HG03103 (cell line): ENCODE measurements at regions not wholly inside any gene's neighbourhood (a gene's known extent, or its start where the extent isn't known, plus 50 kb on each side); places are given as distances from the start of the nearest gene placed in this dataset.

Source experiments
- ATAC-seq: cut with Tn5 transposase; IDR thresholded peaks from one replicate; pipeline ENCODE4 v1.9.1; 2021; ENCODE audit warnings: low read depth; ENCODE audit not compliant: unreplicated experiment

DNA sequence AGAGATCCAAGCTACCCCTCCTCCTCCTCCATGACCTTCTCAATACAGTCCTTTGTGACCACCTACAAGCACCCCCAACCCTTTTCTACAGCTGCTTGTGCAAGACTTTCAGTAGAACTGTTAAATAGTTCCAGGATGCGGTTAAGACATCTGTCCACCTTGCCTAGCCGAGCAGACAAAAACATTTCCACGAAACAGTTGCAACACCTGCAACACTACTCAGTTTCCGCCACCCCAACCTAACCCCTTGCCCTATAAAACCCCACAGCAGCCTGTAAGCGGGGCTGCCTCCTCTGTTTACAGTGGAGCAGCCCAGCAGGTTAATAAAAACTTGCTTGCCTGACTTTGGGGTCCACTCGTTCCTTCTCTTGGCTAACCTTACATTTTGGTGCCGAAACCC is 1803.5 kb upstream of the CDH6 start:
- no peak for ATAC-seq

DNA sequence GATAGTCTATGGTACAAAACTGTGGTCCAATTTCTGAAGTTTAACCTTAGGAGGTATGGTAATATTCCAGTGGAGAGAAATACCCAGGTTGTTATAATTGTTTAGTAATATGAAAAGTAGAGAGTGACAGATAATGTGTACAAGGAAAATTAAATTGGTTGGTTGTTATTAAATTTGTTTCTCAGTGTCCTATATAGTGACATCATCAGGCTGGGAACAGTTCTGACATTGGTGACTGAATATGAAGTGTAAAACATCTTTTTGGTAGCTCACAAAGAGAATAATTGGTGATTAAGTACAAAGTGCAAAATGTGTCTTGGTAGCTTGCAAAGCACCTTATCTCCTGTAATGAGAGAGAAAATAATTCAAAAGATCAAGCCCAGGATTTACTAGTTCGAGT is 1806.1 kb upstream of the CDH6 start:
- ATAC-seq: no peak

DNA sequence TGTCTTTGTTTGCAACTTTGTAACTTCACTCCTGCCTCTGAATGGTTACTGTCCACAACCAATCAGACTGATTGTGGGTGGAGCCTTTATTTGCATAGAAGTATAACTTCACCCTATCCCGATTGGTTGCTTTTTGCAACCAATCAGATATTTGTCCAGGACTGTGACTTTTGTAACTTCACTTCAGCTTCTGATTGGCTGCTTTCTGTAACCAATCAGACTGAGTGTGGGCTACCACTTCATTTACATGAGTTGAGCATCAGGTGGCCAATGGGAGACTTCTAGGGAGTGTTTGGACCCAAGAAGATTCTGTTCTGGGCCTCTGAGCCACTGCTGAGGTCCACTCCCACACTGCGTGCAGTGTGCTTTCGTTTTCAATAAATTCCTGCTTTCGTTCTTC is 1810.7 kb upstream of the CDH6 start:
- ATAC-seq: no peak

DNA sequence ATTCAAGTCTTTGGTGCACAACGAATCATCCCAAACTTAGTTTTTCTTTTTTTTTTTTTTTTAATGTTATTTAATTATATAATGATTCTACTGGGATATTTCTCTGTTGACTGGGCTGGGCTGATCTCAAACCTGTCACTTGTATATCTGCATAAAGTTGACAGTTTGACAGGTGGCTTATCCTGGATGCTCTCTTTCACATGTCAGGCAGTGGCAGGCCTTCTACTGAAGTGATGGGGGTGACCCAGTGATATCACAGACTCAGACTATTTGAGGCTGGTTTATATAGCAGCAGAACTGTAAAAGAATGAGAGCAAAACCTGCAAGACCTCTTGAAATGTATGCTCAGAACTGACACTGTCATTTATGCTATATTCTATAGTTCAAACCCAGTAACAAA is 1813.5 kb upstream of the CDH6 start:
- no peak for ATAC-seq

DNA sequence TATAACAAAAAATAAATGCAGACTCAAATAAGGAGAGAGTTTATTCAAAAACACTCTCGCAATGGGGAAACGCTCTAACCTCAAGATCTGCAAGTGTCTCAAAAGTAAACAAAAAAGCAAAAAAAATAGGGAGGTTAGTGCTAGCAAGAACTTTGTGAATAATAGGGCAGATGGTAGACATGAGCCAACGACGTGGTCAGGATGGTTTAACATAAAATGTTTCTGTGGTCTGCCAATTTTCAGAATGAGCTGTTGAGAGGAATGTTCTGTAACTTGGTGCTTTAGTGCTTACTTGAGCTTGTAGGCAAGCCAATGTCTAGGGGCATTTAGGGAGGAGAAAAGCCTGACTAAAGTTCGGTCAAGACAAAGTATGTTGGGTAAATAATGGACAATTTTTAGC is 1813.9 kb upstream of the CDH6 start:
- ATAC-seq: no peak

DNA sequence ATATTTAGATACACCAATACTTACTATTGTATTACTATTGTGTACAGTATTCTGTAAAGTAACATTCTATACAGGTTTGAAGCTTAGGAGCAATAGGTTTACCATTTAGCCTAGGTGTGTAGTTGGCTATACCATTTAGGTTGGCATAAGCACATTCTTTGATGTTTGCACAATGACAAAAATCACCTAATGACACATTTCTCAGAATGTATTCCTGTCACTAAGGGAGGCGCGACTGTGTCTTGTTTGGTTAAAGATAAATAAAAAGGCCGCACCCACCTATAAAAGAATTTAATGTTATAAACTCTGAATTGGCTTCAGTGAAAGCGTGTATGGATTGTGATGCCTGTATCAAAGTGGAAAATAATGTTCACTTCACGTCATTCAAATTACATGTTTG is 1815.4 kb upstream of the CDH6 start:
- ATAC-seq: no peak

DNA sequence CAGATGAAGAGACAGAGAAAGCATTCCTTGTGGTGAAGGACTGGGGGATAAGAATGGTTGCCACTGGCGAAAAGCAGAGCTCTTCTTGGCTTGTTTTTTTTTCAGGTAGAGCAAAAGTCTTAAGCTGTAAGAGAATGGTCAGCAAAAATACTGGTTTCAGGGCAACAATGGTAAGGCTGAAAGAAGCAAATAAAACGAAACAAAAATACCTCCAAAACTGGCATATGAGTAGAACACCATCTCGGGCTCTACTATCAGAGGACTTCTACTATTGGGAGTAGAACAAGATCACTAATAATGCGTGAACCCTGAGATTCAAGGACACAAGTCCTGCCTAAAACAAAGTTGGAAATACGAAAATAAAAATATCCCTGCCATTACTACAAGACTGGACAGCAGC is 1823.2 kb upstream of the CDH6 start:
- ATAC-seq: no peak

DNA sequence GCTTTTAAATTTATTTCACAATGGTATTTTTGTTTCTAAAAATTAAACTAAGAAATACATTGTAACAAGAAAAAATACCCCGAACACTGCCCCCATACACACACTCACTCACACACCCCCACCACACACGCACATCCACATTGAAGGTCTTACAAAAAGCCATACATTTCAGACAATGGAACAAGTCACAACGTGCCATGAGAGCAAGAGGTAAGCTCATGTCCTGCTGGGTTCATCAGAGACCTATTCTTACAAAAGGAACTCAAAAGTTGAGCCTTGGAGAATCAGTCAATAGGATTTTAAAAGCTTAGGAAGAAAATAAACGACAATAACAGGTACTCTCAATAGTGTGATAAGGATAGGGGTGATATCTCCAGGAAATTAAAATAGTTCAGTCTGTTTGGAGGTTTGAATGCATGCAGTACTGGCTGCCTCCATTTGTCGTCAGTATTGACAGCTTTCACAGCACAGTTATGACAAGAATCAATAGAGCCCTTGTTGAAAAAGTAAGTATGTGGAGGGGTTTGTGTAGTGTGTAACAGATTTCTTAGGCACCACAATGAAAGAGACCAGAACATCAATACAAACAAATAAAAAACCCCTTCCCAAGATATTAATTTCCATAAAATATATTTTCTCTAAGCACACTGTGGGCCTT is 1826.2 kb upstream of the CDH6 start:
- no peak for ATAC-seq

DNA sequence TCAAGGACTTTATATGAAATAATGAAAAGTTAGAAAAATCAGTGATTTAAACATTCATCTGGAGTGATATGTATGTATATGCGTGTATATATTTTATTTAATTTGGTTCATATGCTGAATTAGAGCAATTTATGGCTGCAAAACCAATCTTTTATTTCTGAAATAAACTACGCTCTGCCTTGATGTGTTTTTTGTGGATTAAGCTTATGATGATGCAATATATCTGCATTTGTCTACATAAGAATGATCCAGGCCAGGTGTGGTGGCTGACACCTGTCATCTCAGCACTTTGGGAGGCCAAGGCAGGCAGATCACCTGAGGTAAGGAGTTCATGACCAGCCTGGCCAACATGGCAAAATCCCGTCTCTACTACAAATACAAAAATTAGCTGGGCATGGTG is 1842.3 kb upstream of the CDH6 start:
- ATAC-seq: no peak

DNA sequence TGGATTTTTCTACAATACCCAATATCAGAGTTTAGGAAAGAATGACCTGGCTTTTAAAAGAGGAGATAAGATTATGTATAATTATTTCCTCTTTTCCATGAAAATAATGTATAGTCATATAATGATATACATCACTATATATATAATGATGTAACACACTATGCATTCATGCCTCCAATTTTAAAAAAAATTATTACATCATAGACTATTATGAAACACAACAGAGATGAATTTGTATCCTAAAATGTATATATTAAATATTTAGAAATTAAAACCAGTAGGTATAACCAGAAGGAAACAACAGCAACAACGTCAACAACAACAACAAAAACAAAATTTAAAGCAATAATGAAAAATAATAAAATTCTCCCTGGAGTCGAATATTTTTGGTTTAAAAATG is 1856.5 kb upstream of the CDH6 start:
- ATAC-seq: no peak

DNA sequence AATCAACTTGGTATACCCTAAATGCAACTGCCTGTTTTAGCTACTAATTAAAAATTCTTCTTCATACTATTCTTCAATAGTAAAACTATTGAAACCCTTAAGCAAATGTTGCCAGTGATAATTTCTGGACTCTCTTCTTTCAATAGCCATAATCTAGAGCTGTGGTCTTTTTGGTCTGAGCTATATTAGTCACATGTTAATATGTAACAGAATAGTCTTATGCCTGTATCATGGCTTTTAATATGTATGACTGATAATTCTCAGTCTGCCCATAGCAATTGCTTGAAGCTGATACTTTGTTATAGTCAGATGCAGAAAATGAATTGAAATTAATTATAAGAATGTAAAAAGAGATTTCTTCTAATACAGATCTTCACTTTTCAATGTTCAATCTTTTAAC is 1871.9 kb upstream of the CDH6 start:
- ATAC-seq: no peak

DNA sequence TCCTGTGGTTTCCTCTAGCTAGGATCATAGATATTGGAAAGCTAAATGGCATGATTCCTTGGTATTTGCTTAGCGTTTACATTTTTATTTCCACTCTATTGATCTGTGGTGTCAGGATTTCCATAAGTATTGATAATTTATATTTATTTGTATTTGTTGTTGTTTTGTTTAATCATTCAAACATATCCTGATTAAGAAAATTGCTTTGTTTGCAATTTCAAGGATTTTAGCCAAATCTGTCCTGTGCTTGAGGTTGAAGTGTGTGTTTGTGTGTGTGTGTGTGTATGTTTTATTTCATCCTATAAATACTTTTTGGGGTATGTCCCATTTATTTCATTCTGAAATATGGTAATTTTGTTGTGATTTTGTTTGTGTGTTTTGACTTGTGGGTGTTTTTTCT is 1884.1 kb upstream of the CDH6 start:
- ATAC-seq: no peak

DNA sequence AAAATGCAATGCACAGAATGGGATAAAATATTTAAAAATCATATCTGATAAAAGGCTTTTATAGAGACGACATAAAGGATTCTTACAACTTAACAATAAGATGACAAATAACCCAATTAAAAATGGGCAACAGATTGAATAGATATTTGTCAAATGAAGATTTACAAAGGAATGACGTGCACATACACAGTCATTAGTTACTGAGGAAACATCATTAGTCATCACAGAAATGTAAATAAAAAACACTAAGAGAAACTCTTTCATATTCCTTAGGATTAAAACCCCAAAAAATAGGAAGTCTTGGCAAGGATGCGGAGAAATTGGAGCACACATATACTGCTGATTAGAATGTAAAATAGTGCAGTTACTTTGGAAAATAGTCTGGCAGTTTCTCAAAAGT is 1886.0 kb upstream of the CDH6 start:
- no peak for ATAC-seq

DNA sequence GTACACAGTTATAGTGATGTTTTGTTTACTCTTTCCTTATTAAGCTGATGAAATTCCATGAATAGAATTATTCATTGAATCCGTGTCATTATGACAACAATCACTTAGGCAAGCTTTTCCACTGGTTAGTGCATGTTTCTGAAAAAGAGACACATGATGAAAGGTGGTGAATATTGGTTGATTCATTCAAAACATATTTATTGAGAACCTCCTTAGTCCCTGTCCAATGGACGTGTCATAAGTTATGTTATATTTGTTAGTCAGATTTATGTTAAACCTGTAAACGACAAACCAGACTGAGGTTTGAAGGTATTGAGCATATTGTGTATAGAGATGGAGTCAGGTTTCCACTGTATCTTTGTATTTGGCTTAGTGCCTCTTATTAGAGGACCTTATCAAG is 1888.9 kb upstream of the CDH6 start:
- no peak for ATAC-seq

DNA sequence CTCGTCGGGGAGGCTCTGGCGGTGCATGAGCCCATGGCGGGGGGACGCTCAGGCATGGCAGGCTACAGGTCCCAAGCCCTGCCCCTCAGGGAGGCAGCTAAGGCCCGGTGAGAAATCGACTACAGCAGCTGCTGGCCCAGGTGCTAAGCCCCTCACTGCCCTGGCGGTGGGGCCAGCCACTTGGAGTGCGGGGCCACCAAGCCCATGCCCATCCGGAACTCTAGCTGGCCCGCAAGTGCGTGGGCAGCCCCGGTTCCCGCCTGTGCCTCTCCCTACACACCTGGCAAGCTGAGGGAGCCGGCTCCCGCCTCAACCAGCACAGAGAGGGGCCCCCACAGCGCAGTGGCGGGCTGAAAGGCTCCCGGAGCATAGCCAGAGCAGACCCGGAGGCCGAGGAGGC is 1896.9 kb upstream of the CDH6 start:
- no peak for ATAC-seq

DNA sequence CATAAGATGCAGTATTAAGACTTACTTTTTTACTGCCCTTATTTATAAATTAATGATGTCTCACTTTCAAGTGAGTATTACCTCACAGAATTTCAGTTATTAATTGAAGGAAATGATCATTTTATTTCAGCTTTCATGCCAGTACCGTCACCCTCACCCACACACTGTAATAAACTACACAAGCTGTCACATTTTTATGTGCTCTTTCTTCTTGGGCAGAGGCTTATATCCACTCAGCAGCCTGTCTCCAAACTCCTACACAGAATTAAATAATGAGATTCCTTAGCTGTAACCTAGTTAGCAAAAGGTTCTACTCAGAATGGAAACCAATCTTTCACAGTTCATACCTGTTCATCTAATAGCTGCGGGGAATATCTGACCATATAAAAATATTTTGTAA is 1915.8 kb upstream of the CDH6 start:
- ATAC-seq: no peak

DNA sequence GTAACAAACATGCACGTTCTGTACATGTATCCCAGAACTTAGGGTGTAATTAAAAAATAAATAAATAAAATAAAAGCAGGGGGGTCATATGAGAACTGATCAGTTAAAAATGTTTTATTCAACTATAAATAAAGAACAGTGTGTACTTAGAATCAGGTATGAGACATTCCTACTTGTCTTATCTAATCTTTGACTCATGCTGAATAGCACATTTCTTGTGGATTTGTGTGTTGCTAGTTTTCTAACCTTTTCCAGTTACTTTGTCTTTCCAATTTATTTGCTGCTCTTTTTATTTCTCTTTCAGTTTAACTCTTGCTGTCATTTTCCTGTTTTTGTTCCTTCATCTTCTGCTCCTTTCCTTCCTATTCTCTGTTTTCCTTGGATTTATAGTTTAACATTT is 1917.1 kb upstream of the CDH6 start:
- no peak for ATAC-seq

DNA sequence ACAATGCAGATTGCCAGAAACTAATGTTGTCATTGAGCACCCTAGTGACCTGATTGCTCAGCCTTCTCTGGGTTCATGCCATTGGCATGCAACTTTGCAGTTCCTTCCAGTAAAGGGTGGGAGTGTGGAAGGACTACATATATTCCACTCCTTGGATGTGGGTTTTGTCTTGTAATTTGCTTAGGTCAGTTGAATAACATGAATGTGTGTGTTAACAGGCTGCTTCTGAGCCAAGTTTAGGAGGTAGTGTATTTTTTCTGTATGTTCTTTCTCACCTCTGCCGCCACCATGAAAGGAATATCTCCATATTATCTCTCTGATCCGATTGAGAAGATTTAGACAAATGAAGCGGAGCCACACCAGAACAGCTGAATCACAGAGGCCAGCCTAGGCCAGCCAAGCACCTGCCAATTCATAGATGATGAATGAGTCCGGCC is 1929.6 kb upstream of the CDH6 start:
- no peak for ATAC-seq

DNA sequence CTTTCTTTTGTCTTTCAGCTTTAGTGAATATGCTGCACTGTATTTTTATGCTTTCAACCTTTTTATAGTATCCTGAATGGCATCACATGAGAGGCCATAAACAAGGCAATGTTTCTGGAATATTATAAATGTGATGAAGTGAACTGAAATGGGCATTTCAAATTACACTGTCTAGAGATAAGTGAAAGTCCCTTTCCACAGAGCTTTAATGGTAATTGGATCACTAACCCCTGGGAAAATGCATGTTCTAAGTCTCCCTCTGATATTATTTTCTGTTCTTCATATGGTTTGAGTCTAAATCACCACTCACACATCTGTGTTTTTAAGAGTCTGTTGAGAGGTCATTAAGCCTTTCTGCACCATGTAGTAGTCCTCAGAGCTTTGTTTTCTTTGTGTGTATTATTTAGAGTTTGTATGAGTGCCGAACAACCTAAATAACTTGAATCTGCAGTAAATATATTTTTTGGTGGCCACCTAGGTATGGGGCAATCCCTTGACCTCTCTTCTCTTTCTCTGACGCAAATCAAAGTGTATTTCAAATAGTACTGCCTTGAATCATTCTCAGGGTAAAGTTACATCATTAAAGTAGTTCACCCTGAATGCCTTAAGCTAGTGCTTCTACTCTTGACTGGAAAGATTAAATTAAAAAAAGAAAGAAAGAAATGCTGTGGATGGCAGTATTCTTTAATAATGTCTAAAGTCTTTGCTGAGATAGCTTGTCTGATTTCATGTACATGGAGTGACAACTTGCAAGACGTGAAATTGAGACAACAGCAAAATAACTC is 1931.0 kb upstream of the CDH6 start:
- ATAC-seq: no peak

DNA sequence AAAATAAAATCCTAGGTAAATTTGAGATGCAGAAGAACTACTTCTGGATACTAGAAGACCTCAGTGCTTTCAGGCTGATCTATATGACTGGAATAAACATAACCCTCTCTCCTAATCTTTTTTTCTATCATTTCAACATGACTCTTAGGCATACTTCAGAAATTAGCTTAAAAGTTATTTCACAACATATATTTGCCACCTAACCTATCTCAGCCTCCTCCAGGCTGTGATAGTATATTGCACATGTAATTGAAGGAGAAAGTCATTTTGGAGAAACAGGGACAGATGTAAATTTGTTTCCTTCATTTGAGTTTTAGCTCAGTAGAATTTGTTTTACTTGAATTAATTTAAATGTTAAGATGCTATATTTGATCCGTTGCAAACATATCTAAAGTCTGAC is 1932.3 kb upstream of the CDH6 start:
- no peak for ATAC-seq

DNA sequence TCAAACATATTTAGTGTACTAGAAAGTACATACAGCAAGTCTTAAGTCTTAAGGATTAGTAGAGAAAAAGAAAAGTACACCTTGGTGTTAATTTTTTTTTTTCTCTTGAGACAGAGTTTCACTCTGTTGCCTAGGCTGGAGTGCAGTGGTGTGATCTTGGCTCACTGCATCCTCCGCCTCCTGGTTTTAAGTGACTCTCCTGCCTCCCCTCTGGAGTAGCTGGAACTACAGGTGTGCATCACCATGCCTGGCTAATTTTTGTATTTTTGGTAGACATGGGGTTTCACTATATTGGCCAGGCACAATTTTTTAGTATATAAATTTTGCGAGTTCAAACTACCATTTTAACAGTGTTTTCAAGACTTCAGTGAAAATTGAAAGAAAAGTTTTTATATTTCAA is 1941.1 kb upstream of the CDH6 start:
- no peak for ATAC-seq

DNA sequence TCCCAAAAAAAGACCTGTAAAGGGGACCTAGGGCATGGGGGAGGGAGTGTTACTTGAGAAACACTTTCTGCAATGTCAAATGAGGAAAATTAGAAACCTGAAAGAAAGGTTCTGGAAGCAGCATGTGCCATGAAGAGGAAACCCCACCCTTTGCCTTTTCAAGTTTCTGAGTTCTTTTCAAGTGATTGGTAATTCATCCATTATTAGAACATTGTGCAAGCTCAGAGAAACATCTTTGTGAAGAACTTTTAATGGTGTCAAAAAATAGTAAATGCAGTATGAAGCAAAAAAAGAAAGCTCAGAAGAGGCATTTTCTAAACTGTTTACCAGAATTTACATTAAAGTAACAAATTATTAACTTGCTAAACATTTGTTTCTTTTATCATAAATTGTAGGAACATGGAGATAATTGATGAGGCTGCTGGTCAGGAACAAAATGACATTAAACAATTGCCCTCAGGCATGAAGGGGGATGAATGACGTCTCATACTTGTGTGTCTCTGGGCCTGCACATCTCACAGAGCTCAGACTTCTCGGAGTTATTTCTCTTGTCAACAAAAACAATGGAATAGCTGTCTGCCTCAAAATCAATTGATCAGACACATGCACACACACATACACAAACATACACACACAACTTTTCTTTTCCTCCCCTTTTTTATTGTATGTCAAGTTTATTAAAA is 1946.0 kb upstream of the CDH6 start:
- no peak for ATAC-seq
